ENCODE measurements at regions not wholly inside any gene's neighbourhood (a gene's known extent, or its start where the extent isn't known, plus 50 kb on each side); places are given as distances from the start of the nearest gene placed in this dataset.

- TF ChIP-seq FOXM1 (IDR thresholded peaks at IDR 0.05; ENCODE audit: borderline replicate concordance, low read depth) = no peak
- no peak for TF ChIP-seq EP300 (IDR thresholded peaks at IDR 0.05; ENCODE audit: borderline replicate concordance)
- TF ChIP-seq CREB1 (IDR thresholded peaks at IDR 0.05; ENCODE audit: low read depth) = no peak
- TF ChIP-seq TAF1 (IDR thresholded peaks at IDR 0.05; ENCODE audit: low read depth) = no peak
- TF ChIP-seq USF1 (IDR thresholded peaks at IDR 0.05) = no peak
- TF ChIP-seq YY1 (IDR thresholded peaks at IDR 0.05; ENCODE audit: low read depth) = no peak
- no peak for TF ChIP-seq TCF12 (IDR thresholded peaks at IDR 0.05; ENCODE audit: low read depth)
- TF ChIP-seq CEBPB (IDR thresholded peaks at IDR 0.05) = no peak
- no peak for TF ChIP-seq EGR1 (IDR thresholded peaks at IDR 0.05)
- TF ChIP-seq NFIC (IDR thresholded peaks at IDR 0.05) = no peak
- TF ChIP-seq MAX (IDR thresholded peaks at IDR 0.05) = no peak
- TF ChIP-seq RAD21 (IDR thresholded peaks at IDR 0.05; ENCODE audit: low read depth) = no peak
These were observed 81.2 kb downstream of the DACT2 start for GRCh38 chr6:168238159-168238909.

GRCh38 chr6:168232989-168233874 is 86.3 kb downstream of the DACT2 start:
- TF ChIP-seq YY1 (IDR thresholded peaks at IDR 0.05; ENCODE audit: low read depth) (no peak), REST (IDR thresholded peaks at IDR 0.05; ENCODE audit: low read depth) (no peak), TCF12 (IDR thresholded peaks at IDR 0.05; ENCODE audit: low read depth) (no peak), ZBTB7A (IDR thresholded peaks at IDR 0.05; ENCODE audit: low read depth) (no peak), CEBPB (IDR thresholded peaks at IDR 0.05) (no peak), CREB1 (IDR thresholded peaks at IDR 0.05; ENCODE audit: low read depth) (no peak), FOXM1 (IDR thresholded peaks at IDR 0.05; ENCODE audit: borderline replicate concordance, low read depth) (no peak), USF1 (IDR thresholded peaks at IDR 0.05) (no peak), TAF1 (IDR thresholded peaks at IDR 0.05; ENCODE audit: low read depth) (no peak), RAD21 (IDR thresholded peaks at IDR 0.05; ENCODE audit: low read depth) (no peak), MAX (IDR thresholded peaks at IDR 0.05) (no peak), EP300 (IDR thresholded peaks at IDR 0.05; ENCODE audit: borderline replicate concordance) (no peak), EGR1 (IDR thresholded peaks at IDR 0.05) (no peak), TEAD4 (IDR thresholded peaks at IDR 0.05) (no peak), NFIC (IDR thresholded peaks at IDR 0.05) (no peak)

- no peak for TF ChIP-seq EGR1 (IDR thresholded peaks at IDR 0.05)
- no peak for TF ChIP-seq EP300 (IDR thresholded peaks at IDR 0.05; ENCODE audit: borderline replicate concordance)
- TF ChIP-seq REST (IDR thresholded peaks at IDR 0.05; ENCODE audit: low read depth) = no peak
- TF ChIP-seq YY1 (IDR thresholded peaks at IDR 0.05; ENCODE audit: low read depth) = no peak
- no peak for TF ChIP-seq USF1 (IDR thresholded peaks at IDR 0.05)
- no peak for TF ChIP-seq TEAD4 (IDR thresholded peaks at IDR 0.05)
- TF ChIP-seq TCF12 (IDR thresholded peaks at IDR 0.05; ENCODE audit: low read depth) = no peak
- TF ChIP-seq FOXM1 (IDR thresholded peaks at IDR 0.05; ENCODE audit: borderline replicate concordance, low read depth) = no peak
- no peak for TF ChIP-seq NFIC (IDR thresholded peaks at IDR 0.05)
- no peak for TF ChIP-seq TAF1 (IDR thresholded peaks at IDR 0.05; ENCODE audit: low read depth)
- no peak for TF ChIP-seq RAD21 (IDR thresholded peaks at IDR 0.05; ENCODE audit: low read depth)
- no peak for TF ChIP-seq MAX (IDR thresholded peaks at IDR 0.05)
These were observed 87.0 kb downstream of the DACT2 start for GRCh38 chr6:168232528-168232927.

GRCh38 chr6:168232062-168232461 is 87.5 kb downstream of the DACT2 start:
- TF ChIP-seq CREB1 (IDR thresholded peaks at IDR 0.05; ENCODE audit: low read depth) (no peak), MAX (IDR thresholded peaks at IDR 0.05) (no peak), TAF1 (IDR thresholded peaks at IDR 0.05; ENCODE audit: low read depth) (no peak), CEBPB (IDR thresholded peaks at IDR 0.05) (no peak), NFIC (IDR thresholded peaks at IDR 0.05) (no peak)

Data from Ishikawa (cell line).